ENCODE measurements at regions not wholly inside any gene's neighbourhood (a gene's known extent, or its start where the extent isn't known, plus 50 kb on each side); places are given as distances from the start of the nearest gene placed in this dataset.

GRCh38 chr1:82604524-82604923 is 803.8 kb downstream of the ADGRL2 start:
- no peak for DNase-seq

- no peak for DNase-seq
These were observed 799.6 kb downstream of the ADGRL2 start for GRCh38 chr1:82600314-82600713.

- DNase-seq, result no peak
These were observed 798.1 kb downstream of the ADGRL2 start for GRCh38 chr1:82598812-82599211.

GRCh38 chr1:82598337-82598736 is 797.6 kb downstream of the ADGRL2 start:
- no peak for DNase-seq

- no peak for DNase-seq
These were observed 796.9 kb downstream of the ADGRL2 start for GRCh38 chr1:82597649-82598048.

GRCh38 chr1:82597141-82597540 is 796.4 kb downstream of the ADGRL2 start:
- no peak for DNase-seq

- no peak for DNase-seq
These were observed 792.8 kb downstream of the ADGRL2 start for GRCh38 chr1:82593561-82593960.

- DNase-seq, result no peak
These were observed 788.9 kb downstream of the ADGRL2 start for GRCh38 chr1:82589588-82589987.

- no peak for DNase-seq
These were observed 786.6 kb downstream of the ADGRL2 start for GRCh38 chr1:82587371-82587770.

- DNase-seq, result no peak
These were observed 785.7 kb downstream of the ADGRL2 start for GRCh38 chr1:82586473-82586872.

- DNase-seq, result no peak
These were observed 781.6 kb downstream of the ADGRL2 start for GRCh38 chr1:82582347-82582746.

- no peak for DNase-seq
These were observed 777.5 kb downstream of the ADGRL2 start for GRCh38 chr1:82578086-82578726.

- DNase-seq, result no peak
These were observed 766.6 kb downstream of the ADGRL2 start for GRCh38 chr1:82567348-82567747.

GRCh38 chr1:82565546-82565945 is 764.8 kb downstream of the ADGRL2 start:
- DNase-seq, result no peak

- DNase-seq, result no peak
These were observed 764.4 kb downstream of the ADGRL2 start for GRCh38 chr1:82565146-82565545.

- no peak for DNase-seq
These were observed 763.6 kb downstream of the ADGRL2 start for GRCh38 chr1:82564333-82564732.

GRCh38 chr1:82562448-82562847 is 761.7 kb downstream of the ADGRL2 start:
- no peak for DNase-seq

GRCh38 chr1:82560566-82560965 is 759.8 kb downstream of the ADGRL2 start:
- no peak for DNase-seq

GRCh38 chr1:82555501-82555900 is 754.8 kb downstream of the ADGRL2 start:
- no peak for DNase-seq

- DNase-seq, result no peak
These were observed 749.1 kb downstream of the ADGRL2 start for GRCh38 chr1:82549841-82550240.

GRCh38 chr1:82542766-82543165 is 742.0 kb downstream of the ADGRL2 start:
- DNase-seq, result no peak

- DNase-seq, result no peak
These were observed 741.4 kb downstream of the ADGRL2 start for GRCh38 chr1:82542141-82542540.

- DNase-seq, result no peak
These were observed 739.3 kb downstream of the ADGRL2 start for GRCh38 chr1:82540006-82540405.

GRCh38 chr1:82538876-82539275 is 738.1 kb downstream of the ADGRL2 start:
- DNase-seq, result no peak

GRCh38 chr1:82534996-82535395 is 734.3 kb downstream of the ADGRL2 start:
- no peak for DNase-seq

- DNase-seq, result no peak
These were observed 724.6 kb downstream of the ADGRL2 start for GRCh38 chr1:82525378-82525777.
